OCI-LY1 (cell line): ENCODE measurements at regions not wholly inside any gene's neighbourhood (a gene's known extent, or its start where the extent isn't known, plus 50 kb on each side); places are given as distances from the start of the nearest gene placed in this dataset.

Experiments used
- H2AFZ ChIP-seq: fragments of 200-600 bp; sonication (generic), shearing (Covaris generic); 2 replicates; pipeline ENCODE4 v1.6.0; 2014; ENCODE audit warnings: antibody characterized with exemption, mild to moderate bottlenecking, low read length
- H3F3A ChIP-seq: fragments of 200-600 bp; sonication (generic), shearing (Covaris generic); 2 replicates; pipeline ENCODE4 v1.6.0; 2014; ENCODE audit warnings: mild to moderate bottlenecking, antibody characterized with exemption, low read length, moderate library complexity; ENCODE audit not compliant: insufficient read depth
- H3K27ac ChIP-seq: fragments of 200-600 bp; sonication (generic); 2 replicates; pipeline ENCODE4 v1.5.1; 2014; ENCODE audit warnings: low read length, mixed run types, mild to moderate bottlenecking, low read depth; ENCODE audit not compliant: poor library complexity, severe bottlenecking
- H3K27me3 ChIP-seq: fragments of 200-600 bp; sonication (generic); 2 replicates; pipeline ENCODE4 v1.6.0; 2014; ENCODE audit warnings: antibody characterized with exemption, mild to moderate bottlenecking, low read length, moderate library complexity; ENCODE audit not compliant: insufficient read depth
- H3K36me3 ChIP-seq: fragments of 200-600 bp; sonication (generic); 2 replicates; pipeline ENCODE4 v1.6.1; 2014; ENCODE audit warnings: mild to moderate bottlenecking, antibody characterized with exemption, low read length, moderate library complexity, mixed read lengths; ENCODE audit not compliant: insufficient read depth
- H3K4me1 ChIP-seq: fragments of 200-600 bp; sonication (generic); 2 replicates; pipeline ENCODE4 v1.5.1; 2014; ENCODE audit warnings: mild to moderate bottlenecking, low read length, moderate library complexity; ENCODE audit not compliant: insufficient read depth, severe bottlenecking
- H3K4me2 ChIP-seq: fragments of 200-600 bp; sonication (generic), shearing (Covaris generic); 2 replicates; pipeline ENCODE4 v1.6.1; 2014; ENCODE audit warnings: low read length
- H3K4me3 ChIP-seq: fragments of 200-600 bp; sonication (generic); 2 replicates; pipeline ENCODE4 v1.5.1; 2014; ENCODE audit warnings: low read length, low read depth, mild to moderate bottlenecking, mixed read lengths; ENCODE audit not compliant: poor library complexity, severe bottlenecking
- H3K79me2 ChIP-seq: fragments of 200-600 bp; shearing (Covaris generic); 2 replicates; pipeline ENCODE4 v1.6.1; 2016; ENCODE audit warnings: mixed run types, low read length, mixed read lengths; ENCODE audit not compliant: insufficient read depth
- H3K9ac ChIP-seq: fragments of 200-600 bp; sonication (generic), shearing (Covaris generic); 2 replicates; pipeline ENCODE4 v1.6.1; 2014; ENCODE audit warnings: mild to moderate bottlenecking, low read length, mixed read lengths
- H3K9me2 ChIP-seq: fragments of 200-600 bp; sonication (generic), shearing (Covaris generic); 2 replicates; pipeline ENCODE4 v1.6.1; 2014; ENCODE audit warnings: low read depth, mild to moderate bottlenecking, low read length, mixed read lengths
- H3K9me3 ChIP-seq: fragments of 200-600 bp; shearing (Covaris generic); 2 replicates; pipeline ENCODE4 v1.6.1; 2014; ENCODE audit warnings: low read length, mixed read lengths
- H4K20me1 ChIP-seq: fragments of 200-600 bp; sonication (generic), shearing (Covaris generic); 2 replicates; pipeline ENCODE4 v1.6.0; 2016; ENCODE audit warnings: mild to moderate bottlenecking, low read length; ENCODE audit not compliant: insufficient read depth
- CTCF ChIP-seq: fragments of 200-600 bp; sonication (generic), shearing (Covaris generic); IDR thresholded peaks from 2 replicates; pipeline ENCODE4 v1.5.1; 2017; ENCODE audit warnings: mild to moderate bottlenecking, antibody characterized with exemption, low read length, moderate library complexity, mixed read lengths
- EZH2 ChIP-seq: fragments of 200-600 bp; sonication (generic), shearing (Covaris generic); IDR thresholded peaks from 2 replicates; pipeline ENCODE4 v1.8.0; 2017; ENCODE audit warnings: borderline replicate concordance, mixed run types, mild to moderate bottlenecking, antibody characterized with exemption, low read length, moderate library complexity, mixed read lengths

- Histone ChIP-seq H3K9ac (no peak overlapping the region), H3K4me1 (no peaks in the 10 kb centered on the region), H3K9me3 (no peaks in the 10 kb centered on the region), H3F3A (no peaks in the 10 kb centered on the region), H3K27me3 (no peaks in the 10 kb centered on the region), H2AFZ (no peak overlapping the region), H3K36me3 (no peaks in the 10 kb centered on the region), H3K4me3 (no peak overlapping the region), H3K9me2 (no peaks in the 10 kb centered on the region), H4K20me1 (no peaks in the 10 kb centered on the region), H3K27ac (no peak overlapping the region), H3K4me2 (no peak overlapping the region), H3K79me2 (no peaks in the 10 kb centered on the region)
- TF ChIP-seq CTCF (no peak), EZH2 (no peak)
These were observed 312.4 kb upstream of the KCNMB2 start for GRCh38 chr3:178223876-178224275.

- TF ChIP-seq EZH2 (no peak), CTCF (no peak)
- no peaks in the 10 kb centered on the region for H3K36me3 ChIP-seq
- no peaks in the 10 kb centered on the region for H3K27me3 ChIP-seq
- no peaks in the 10 kb centered on the region for H3K4me1 ChIP-seq
- H3F3A ChIP-seq = no peaks in the 10 kb centered on the region
- no peaks in the 10 kb centered on the region for H3K79me2 ChIP-seq
- H3K9me2 ChIP-seq = no peaks in the 10 kb centered on the region
- H3K27ac ChIP-seq = no peak overlapping the region
- H3K4me3 ChIP-seq = no peak overlapping the region
- H3K9me3 ChIP-seq = no peaks in the 10 kb centered on the region
- no peaks in the 10 kb centered on the region for H4K20me1 ChIP-seq
- H3K9ac ChIP-seq = no peak overlapping the region
- no peak overlapping the region for H3K4me2 ChIP-seq
- H2AFZ ChIP-seq = no peak overlapping the region
These were observed 310.1 kb upstream of the KCNMB2 start for GRCh38 chr3:178226094-178226493.

- Histone ChIP-seq H4K20me1 (no peaks in the 10 kb centered on the region), H3K9me2 (no peaks in the 10 kb centered on the region), H3F3A (no peaks in the 10 kb centered on the region)
These were observed 304.6 kb upstream of the KCNMB2 start for GRCh38 chr3:178231645-178232044.

More at GRCh38 chr3:178231645-178232044, 304.6 kb upstream of the KCNMB2 start:
- no peak overlapping the region for H3K4me2 ChIP-seq
- H3K4me3 ChIP-seq = no peak overlapping the region
- H3K27ac ChIP-seq = no peak overlapping the region
- no peaks in the 10 kb centered on the region for H3K36me3 ChIP-seq
- H3K9ac ChIP-seq = no peak overlapping the region
- TF ChIP-seq EZH2 = no peak
- TF ChIP-seq CTCF = no peak
- H3K9me3 ChIP-seq = no peaks in the 10 kb centered on the region
- H3K27me3 ChIP-seq = no peaks in the 10 kb centered on the region
- H3K79me2 ChIP-seq = no peaks in the 10 kb centered on the region
- H3K4me1 ChIP-seq = no peaks in the 10 kb centered on the region
- no peak overlapping the region for H2AFZ ChIP-seq
